Stimulated activated CD4-positive, alpha-beta T cell treated with anti-CD3 and anti-CD28 coated beads, Interleukin-15, amount 100 ng/mL, for 48 hours (primary cell): ENCODE measurements at regions not wholly inside any gene's neighbourhood (a gene's known extent, or its start where the extent isn't known, plus 50 kb on each side); places are given as distances from the start of the nearest gene placed in this dataset.

Source experiments
- DNase-seq, 2 donors: peaks; one replicate each; pipeline ENCODE4 v3.0.0-alpha.2; 2020; ENCODE audit warnings: low read depth in 2 of 2

GRCh38 chr6:146865756-146866379 lies 267.1 kb downstream of the ADGB start:
- DNase-seq, result no peak

- no peak for DNase-seq
Measured at GRCh38 chr6:146866731-146867414, 268.1 kb downstream of the ADGB start.

DNA sequence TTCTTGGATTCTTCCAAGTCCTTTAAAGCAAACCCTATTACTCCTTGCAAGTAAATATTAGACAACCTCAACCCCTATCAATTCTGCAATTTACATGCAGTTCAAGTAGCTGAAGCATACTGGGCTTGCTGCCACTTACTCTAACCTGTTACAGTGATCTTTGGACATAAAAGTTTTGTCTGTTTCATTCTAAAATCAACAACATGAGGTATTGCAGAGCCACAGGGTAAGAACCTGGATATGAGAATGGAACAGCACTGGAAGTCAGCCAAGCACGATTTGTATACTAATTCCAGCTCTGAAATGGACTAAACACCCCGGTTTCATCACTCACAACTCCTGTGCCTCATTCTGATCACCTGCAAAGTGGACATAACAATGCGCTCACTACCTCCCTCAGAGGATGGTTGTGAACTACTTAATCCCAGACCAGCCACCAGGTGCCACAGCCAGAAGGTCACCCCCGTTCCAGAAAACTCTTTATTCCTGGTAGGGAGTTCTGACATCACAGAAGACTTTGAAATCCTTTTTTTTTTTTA lies 270.0 kb downstream of the ADGB start:
- no peak for DNase-seq

DNA sequence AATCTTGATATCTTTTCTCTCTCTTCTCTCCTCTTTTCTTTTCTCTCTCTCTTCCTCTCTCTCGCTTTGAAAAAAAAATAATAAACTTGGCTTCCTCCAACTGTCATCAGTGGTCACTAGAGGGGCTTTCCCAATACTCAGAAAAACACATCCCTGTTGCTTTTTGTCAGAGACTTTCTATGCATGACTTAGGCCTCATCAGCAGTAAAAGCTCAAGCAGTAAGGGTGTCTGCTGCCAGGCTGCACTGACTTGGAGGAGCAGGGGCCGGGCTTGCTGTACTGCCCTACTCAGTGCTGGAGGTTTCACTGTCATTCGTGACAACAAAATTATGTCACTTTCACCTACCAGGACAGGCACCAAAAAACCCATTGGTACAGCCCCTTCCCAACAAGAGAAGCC lies 272.0 kb downstream of the ADGB start:
- no peak for DNase-seq

GRCh38 chr6:146871611-146872425 lies 273.0 kb downstream of the ADGB start:
- no peak for DNase-seq

DNA sequence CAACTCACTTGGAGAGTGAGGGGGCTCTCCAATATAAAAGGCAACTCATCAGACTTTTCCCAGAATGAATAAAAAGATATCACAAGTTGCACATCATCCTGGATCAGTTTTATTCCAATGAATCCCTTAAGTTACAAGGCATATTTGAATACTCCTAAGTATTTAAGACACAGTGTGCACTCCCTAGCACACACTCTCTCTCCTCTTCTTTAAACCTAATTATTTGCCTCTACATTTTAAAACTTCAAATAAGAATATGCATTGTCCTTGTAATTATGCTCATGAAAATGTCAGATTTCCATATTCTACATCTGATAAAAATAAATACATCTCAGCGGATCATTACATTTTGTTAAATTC lies 273.6 kb downstream of the ADGB start:
- DNase-seq, result no peak

DNA sequence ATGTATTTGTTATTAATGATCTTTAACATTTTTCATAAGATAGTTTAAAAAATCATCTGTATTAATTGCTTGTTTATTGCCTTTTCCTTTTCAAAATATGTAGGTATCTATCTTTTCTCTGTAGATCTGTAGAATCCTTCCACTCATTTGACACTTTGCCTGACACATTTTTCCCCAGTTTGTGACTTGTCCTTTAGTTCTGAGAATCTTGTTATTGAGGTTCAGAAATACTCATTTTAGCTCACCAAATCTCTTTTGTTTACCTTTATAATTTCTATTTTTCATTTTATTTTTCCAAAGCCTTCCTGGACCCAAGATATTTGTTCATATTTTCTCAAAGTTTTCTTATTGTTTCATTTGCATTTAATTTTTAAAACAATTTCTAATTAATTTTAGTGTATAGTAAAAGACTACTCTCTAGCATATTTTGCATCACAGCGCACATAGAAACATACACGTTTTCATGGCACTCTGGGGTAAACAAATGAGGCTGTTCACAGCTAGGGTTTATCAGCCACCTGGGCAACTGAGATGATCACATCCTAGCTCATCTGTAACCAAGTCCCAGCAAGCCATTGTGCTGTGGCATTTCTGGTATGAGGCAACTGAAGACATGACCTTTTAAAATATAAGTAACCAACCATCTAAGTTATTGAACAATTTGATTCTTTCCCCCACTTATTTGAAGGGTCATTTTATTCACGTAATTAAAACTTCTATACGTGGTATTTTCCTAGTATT lies 275.7 kb downstream of the ADGB start:
- DNase-seq, result no peak

DNA sequence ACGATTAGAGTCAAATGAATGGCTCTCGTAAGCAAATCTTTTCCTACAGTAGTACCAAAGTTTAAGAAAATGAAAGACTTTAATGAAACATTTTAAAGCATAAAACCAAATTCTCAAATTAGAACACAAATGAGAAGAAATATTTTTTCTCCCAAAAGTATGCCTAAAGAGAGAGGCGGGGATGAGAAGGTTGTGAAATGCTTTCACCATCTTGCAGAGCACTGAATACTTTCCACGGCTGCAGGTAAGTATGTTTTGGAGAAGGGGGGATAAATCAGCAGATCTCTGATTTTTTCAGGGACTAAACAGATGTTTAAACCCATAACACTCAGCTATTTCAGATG lies 277.1 kb downstream of the ADGB start:
- no peak for DNase-seq

GRCh38 chr6:146876271-146877151 lies 277.7 kb downstream of the ADGB start:
- DNase-seq, result no peak

DNA sequence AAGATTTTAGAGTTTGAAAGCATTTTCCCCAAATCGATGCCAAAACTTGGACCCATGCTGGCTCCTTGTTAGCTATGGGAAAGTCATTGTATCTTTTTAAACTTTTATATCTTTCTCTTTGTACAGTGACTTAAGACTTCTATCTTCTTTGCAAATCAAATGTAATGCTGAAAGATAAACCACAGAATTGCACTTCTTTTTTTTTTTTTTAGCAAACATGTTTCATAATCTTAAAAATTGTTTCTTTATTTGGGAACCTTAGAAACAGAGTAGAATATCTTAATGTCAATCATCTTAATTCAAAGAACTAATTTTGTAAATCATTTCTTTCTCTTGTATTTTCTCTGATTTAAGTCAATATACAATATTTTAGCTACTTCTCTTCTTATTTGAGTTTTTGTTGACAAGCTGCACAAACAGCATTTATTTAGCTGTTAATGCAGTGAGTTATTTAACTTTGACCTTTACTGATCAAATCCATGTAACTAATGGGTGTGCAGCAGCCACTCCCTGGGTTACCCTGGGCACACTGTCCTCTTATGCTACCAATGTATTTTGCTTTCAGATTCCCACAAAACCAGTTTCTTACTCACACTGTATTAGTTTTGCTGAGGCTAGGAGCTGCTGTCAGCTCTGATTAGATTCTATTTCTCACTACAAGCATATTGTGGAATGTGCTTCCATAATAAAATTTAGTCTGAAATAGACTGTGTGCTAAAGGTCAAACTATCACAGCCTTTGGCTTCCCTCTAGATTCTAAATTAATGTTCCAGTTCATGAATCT lies 279.6 kb downstream of the ADGB start:
- no peak for DNase-seq

- no peak for DNase-seq
Measured at GRCh38 chr6:146878952-146879340, 280.2 kb downstream of the ADGB start.

- no peak for DNase-seq
Measured at GRCh38 chr6:146879406-146880117, 280.8 kb downstream of the ADGB start.

GRCh38 chr6:146881228-146882181 lies 282.7 kb downstream of the ADGB start:
- no peak for DNase-seq

GRCh38 chr6:146883640-146884531 lies 285.1 kb downstream of the ADGB start:
- DNase-seq, result no peak

DNA sequence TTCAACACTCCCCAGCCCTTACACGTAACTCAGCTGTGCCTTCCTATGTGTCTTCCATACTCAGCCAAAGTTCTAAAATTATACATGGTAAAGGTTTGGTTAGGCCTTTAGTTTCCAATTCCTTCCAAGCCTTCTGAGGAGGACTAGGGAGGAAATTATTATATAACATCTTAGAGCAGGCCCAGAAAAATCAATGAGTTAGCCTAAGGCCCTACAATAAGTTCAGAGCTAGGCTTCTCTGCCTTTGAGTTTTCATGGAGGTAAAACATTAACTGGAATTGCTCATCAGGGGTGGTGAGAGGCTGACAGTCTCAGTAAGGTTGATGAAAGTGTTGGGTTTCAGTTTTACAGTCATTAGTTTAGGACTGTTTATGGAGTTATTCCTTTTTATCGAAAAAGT lies 286.0 kb downstream of the ADGB start:
- DNase-seq, result no peak

- no peak for DNase-seq
Measured at GRCh38 chr6:146885708-146886457, 287.1 kb downstream of the ADGB start.
